22Rv1 (cell line): ENCODE measurements at regions not wholly inside any gene's neighbourhood (a gene's known extent, or its start where the extent isn't known, plus 50 kb on each side); places are given as distances from the start of the nearest gene placed in this dataset.

ENCODE experiments used
- H3K27ac ChIP-seq: fragments of 450-650 bp; 2 replicates; pipeline ENCODE4 v1.5.1; 2017
- ZFX ChIP-seq: fragments of 450-650 bp; IDR thresholded peaks from 2 replicates; pipeline ENCODE4 v1.6.1; 2017; ENCODE audit warnings: antibody characterized with exemption, borderline replicate concordance
- TF ChIP-seq, protein P1 (sequence below): fragments of 450-650 bp; IDR thresholded peaks from 2 replicates; pipeline ENCODE4 v1.5.1; 2017; ENCODE audit warnings: mild to moderate bottlenecking

DNA sequence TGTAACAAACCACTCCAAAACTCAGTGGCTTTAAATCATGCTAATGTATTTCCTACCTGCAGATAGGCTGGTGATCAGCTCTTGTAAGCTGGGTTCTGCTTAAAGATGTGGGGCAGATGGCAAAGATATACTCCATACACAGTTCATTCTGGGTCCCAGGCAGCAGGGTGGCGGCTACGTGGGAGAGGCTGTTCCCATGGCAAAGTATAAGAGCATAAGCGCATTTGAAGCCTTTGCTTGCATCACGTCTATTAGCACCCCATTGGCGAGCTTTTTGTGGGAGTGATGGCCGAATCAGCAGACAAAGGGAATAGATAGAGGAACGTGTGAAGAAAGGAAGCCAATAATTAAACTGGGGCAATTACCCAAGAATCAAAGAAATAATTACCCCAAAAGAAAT, 523.1 kb downstream of the SPATA31D1 start:
- TF ChIP-seq ZFX, result no peak
- TF ChIP-seq, protein P1, sequence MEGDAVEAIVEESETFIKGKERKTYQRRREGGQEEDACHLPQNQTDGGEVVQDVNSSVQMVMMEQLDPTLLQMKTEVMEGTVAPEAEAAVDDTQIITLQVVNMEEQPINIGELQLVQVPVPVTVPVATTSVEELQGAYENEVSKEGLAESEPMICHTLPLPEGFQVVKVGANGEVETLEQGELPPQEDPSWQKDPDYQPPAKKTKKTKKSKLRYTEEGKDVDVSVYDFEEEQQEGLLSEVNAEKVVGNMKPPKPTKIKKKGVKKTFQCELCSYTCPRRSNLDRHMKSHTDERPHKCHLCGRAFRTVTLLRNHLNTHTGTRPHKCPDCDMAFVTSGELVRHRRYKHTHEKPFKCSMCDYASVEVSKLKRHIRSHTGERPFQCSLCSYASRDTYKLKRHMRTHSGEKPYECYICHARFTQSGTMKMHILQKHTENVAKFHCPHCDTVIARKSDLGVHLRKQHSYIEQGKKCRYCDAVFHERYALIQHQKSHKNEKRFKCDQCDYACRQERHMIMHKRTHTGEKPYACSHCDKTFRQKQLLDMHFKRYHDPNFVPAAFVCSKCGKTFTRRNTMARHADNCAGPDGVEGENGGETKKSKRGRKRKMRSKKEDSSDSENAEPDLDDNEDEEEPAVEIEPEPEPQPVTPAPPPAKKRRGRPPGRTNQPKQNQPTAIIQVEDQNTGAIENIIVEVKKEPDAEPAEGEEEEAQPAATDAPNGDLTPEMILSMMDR, result no peak

GRCh38 chr9:82512728-82513127, 524.2 kb downstream of the SPATA31D1 start:
- TF ChIP-seq, protein P1, result no peak
- TF ChIP-seq ZFX, result no peak
- no peak overlapping the region for H3K27ac ChIP-seq

More for the DNA sequence above, 523.1 kb downstream of the SPATA31D1 start:
- H3K27ac ChIP-seq, result no peak overlapping the region

GRCh38 chr9:82513242-82513751, 524.7 kb downstream of the SPATA31D1 start:
- H3K27ac ChIP-seq, result no peak overlapping the region
- TF ChIP-seq ZFX, result no peak
- TF ChIP-seq, protein P1, result no peak

GRCh38 chr9:82513976-82514735, 525.6 kb downstream of the SPATA31D1 start:
- no peak overlapping the region for H3K27ac ChIP-seq
- TF ChIP-seq ZFX, result no peak
- TF ChIP-seq, protein P1, result no peak

DNA sequence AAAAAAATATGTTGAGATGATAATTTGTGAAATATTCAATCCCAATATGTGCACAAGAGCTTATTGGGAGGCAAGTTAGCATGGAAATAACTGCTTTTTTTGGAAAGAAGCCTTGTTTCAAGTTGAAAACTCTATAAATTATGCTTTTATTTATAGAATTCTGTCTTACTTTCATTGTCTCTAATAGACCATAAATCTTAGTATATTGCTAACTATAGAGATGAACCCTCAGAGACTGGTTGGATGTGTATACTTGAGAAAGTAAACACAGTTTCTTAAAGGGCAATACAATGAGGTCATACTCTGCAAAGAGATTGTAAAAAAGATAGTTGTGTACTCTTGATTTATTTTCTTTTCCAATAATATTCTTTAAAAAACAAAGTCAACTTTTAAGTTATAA, 530.3 kb downstream of the SPATA31D1 start:
- H3K27ac ChIP-seq, result no peak overlapping the region
- no peak for TF ChIP-seq ZFX
- TF ChIP-seq, protein P1, result no peak

DNA sequence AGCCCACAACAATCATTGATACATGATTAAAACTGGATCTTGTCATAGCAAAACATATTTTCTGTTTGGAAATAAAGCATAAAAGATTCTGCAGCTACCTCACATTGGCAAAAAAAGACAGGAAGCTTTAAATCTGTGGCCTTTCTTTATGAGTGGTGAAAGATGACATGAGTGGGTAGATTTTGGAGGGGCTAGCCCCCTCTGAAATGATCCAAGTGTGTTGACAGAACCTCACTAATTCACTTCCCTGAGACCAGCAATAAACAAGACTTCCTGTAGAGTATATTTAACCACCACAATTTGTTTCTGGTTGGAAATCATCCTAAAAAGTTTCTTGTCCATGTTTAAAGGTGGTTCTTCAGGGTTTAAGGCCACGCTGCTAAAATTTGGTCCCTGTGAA, 530.8 kb downstream of the SPATA31D1 start:
- TF ChIP-seq, protein P1, result no peak
- no peak for TF ChIP-seq ZFX

GRCh38 chr9:82524407-82524806, 535.8 kb downstream of the SPATA31D1 start:
- H3K27ac ChIP-seq, result no peak overlapping the region
- TF ChIP-seq, protein P1, result 0 out of 2 replicates have a peak, but pooled peaks have one; percentile 12
- no peak for TF ChIP-seq ZFX

More for the DNA sequence above, 530.8 kb downstream of the SPATA31D1 start:
- no peak overlapping the region for H3K27ac ChIP-seq
